Thoracic aorta (tissue), 2 donors: ENCODE measurements at regions not wholly inside any gene's neighbourhood (a gene's known extent, or its start where the extent isn't known, plus 50 kb on each side); places are given as distances from the start of the nearest gene placed in this dataset.

Experiments used
- ATAC-seq: fragments of 150-250 bp; one replicate; pipeline ENCODE4 v1.8.0; 2017; ENCODE audit warnings: low read depth; ENCODE audit not compliant: insufficient number of reproducible peaks, low FRiP score
- DNase-seq: peaks from one replicate; pipeline ENCODE4 v3.0.0-alpha.2; 2020; ENCODE audit warnings: low spot score
- H3K27ac ChIP-seq, 2 donors: fragments of 200-600 bp; sonication (generic); 1 replicate in 1 of 2; 2 replicates in 1 of 2; pipeline ENCODE4 v1.5.1; 2016; ENCODE audit warnings: mild to moderate bottlenecking in 2 of 2, moderate library complexity in 2 of 2
- H3K27me3 ChIP-seq: fragments of 200-600 bp; sonication (generic); replicated peaks from 2 replicates; pipeline ENCODE4 v1.6.0; 2016; ENCODE audit warnings: mild to moderate bottlenecking; ENCODE audit not compliant: insufficient read depth
- H3K36me3 ChIP-seq: fragments of 200-600 bp; sonication (generic); one replicate; pipeline ENCODE4 v1.5.1; 2016
- H3K4me1 ChIP-seq, 2 donors: fragments of 200-600 bp; sonication (generic); 1 replicate in 1 of 2; 2 replicates in 1 of 2; pipeline versions ENCODE4 v1.5.1 to v1.6.0; 2016; ENCODE audit warnings: low read depth in 2 of 2, mild to moderate bottlenecking in 1 of 2; ENCODE audit not compliant: control insufficient read depth in 1 of 2
- H3K4me3 ChIP-seq: fragments of 200-600 bp; sonication (generic); 2 replicates; pipeline ENCODE4 v1.5.1; 2016; ENCODE audit warnings: mild to moderate bottlenecking
- H3K9me3 ChIP-seq: fragments of 200-600 bp; sonication (generic); 2 replicates; pipeline ENCODE4 v1.5.1; 2016
- CTCF ChIP-seq: fragments of 200-600 bp; sonication (generic); IDR thresholded peaks from one replicate; pipeline ENCODE4 v1.5.1; 2019; ENCODE audit warnings: antibody characterized with exemption

DNA sequence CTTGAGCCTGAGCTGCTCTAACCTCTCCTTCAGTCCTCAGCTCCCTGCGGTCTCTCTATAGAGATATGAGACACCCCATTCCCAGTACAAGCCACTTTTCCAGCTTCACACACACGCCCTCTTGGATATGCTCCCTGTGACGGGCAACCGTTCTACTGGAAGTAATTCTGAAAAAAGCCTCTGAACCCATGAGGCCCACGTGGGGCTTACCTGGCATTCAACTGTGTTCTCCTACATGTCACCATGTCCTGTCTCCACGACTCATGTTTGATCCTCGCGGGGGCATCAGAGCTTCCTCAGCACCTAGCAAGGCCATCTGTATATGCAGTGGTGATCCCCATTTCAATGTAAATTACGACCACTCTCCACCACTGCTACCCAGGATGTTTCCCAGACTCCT is 69.2 kb upstream of the DUSP22 start:
- no peak for TF ChIP-seq CTCF
- Histone ChIP-seq H3K9me3 (no peaks in the 10 kb centered on the region), H3K36me3 (no peaks in the 10 kb centered on the region), H3K27ac (no peak overlapping the region), H3K27me3 (no peaks in the 10 kb centered on the region), H3K4me3 (no peak overlapping the region), H3K4me1 (no peaks in the 10 kb centered on the region)
- DNase-seq (no peak), ATAC-seq (no peak)

- H3K9me3 ChIP-seq = no peaks in the 10 kb centered on the region
- H3K4me1 ChIP-seq = no peaks in the 10 kb centered on the region
- H3K4me3 ChIP-seq = no peak overlapping the region
- ATAC-seq = no peak
- no peaks in the 10 kb centered on the region for H3K27me3 ChIP-seq
- no peaks in the 10 kb centered on the region for H3K36me3 ChIP-seq
- no peak for DNase-seq
- no peak overlapping the region for H3K27ac ChIP-seq
- no peak for TF ChIP-seq CTCF
Observed at GRCh38 chr6:223763-224162, 68.5 kb upstream of the DUSP22 start.

DNA sequence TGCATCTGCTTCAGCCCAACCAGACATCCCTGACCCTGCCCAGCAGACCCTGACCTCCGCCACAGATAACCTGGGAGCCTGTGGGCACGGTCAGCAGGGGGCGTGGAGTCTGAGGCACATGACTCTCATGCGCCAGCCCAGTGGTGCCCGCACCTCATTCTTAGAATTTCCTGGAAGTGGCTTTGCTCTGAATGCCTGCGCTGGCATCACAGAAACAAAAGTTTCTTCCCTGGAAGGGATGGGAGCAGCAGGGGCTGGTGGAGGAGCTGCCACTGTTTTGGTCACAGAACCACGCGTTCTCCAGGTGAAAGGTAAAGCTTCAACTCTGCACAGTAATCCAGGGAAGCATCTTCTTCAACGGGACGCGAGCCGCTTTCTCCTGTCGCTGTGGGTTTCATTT is 67.9 kb upstream of the DUSP22 start:
- no peak for ATAC-seq
- DNase-seq = no peak

DNA sequence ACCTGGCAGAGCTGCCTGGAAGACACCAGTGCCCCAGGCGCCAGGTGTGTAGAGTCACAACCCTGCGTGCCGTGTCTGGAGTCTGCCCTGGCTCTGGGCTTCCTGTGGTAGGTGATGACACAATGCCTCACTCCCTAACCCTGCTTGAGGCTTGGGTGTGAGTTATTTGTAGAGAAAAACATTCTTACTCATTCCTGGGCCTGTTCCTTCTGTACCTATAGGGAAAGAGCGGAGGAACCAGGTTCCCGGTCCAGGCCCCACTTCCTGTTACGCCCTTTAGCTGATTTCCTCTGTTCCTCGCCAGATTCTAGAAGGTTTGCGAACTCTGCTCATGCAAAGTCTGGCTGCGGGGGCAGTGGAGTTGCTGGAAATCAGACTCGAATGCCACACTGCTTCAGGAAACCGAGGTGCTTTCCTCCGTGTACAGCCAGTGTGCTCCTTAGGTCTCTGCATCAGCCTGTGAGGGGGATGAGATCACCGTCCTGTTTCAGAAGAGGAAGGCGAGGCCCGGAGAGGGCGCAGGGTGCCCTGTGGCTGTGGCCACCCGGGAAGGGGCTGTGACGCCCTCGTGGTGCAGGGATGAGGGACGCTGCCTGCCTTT is 67.1 kb upstream of the DUSP22 start:
- DNase-seq = no peak
- no peak for ATAC-seq
- Histone ChIP-seq H3K36me3 (no peaks in the 10 kb centered on the region), H3K27ac (no peak overlapping the region), H3K4me1 (no peaks in the 10 kb centered on the region), H3K27me3 (no peaks in the 10 kb centered on the region), H3K9me3 (no peaks in the 10 kb centered on the region), H3K4me3 (peak overlapping the region; percentile 3)
- no peak for TF ChIP-seq CTCF

More for the DNA sequence above, 67.9 kb upstream of the DUSP22 start:
- H3K27me3 ChIP-seq = no peaks in the 10 kb centered on the region
- H3K36me3 ChIP-seq = no peaks in the 10 kb centered on the region
- no peak overlapping the region for H3K4me3 ChIP-seq
- H3K4me1 ChIP-seq = no peaks in the 10 kb centered on the region
- H3K9me3 ChIP-seq = no peaks in the 10 kb centered on the region
- H3K27ac ChIP-seq = no peak overlapping the region
- TF ChIP-seq CTCF = no peak

- DNase-seq (no peak), ATAC-seq (no peak)
- Histone ChIP-seq H3K36me3 (no peaks in the 10 kb centered on the region), H3K4me3 (no peak overlapping the region), H3K27me3 (no peaks in the 10 kb centered on the region), H3K4me1 (no peaks in the 10 kb centered on the region), H3K9me3 (no peaks in the 10 kb centered on the region), H3K27ac (no peak overlapping the region)
- no peak for TF ChIP-seq CTCF
Observed at GRCh38 chr6:225907-226306, 66.4 kb upstream of the DUSP22 start.
